Right lobe of liver (tissue), 6 donors: ENCODE measurements at regions not wholly inside any gene's neighbourhood (a gene's known extent, or its start where the extent isn't known, plus 50 kb on each side); places are given as distances from the start of the nearest gene placed in this dataset.

Source experiments
- ATAC-seq, 4 donors: fragments of 200-7000 bp; cut with Tn5 transposase; one replicate each; pipeline ENCODE4 v1.9.1; 2020; ENCODE audit warnings: mild to moderate bottlenecking in 4 of 4, moderate library complexity in 4 of 4
- DNase-seq, 3 donors: peaks; one replicate each; pipeline ENCODE4 v3.0.0-alpha.2; 2020
- H3K27ac ChIP-seq, 3 donors: fragments of 200-600 bp; one replicate each; pipeline ENCODE4 v1.8.0; 2022
- H3K27me3 ChIP-seq, 2 donors: fragments of 200-600 bp; one replicate each; pipeline ENCODE4 v1.8.0; 2022
- H3K36me3 ChIP-seq, 4 donors: fragments of 200-600 bp; sonication (generic) in 1 of 4; one replicate each; pipeline versions ENCODE4 v1.5.1 to v1.8.0; 2017 to 2022; ENCODE audit warnings: control low read depth in 1 of 4
- H3K4me1 ChIP-seq, 4 donors: fragments of 200-600 bp; sonication (generic) in 1 of 4; one replicate each; pipeline versions ENCODE4 v1.5.1 to v1.8.0; 2017 to 2022; ENCODE audit warnings: control low read depth in 1 of 4
- H3K4me3 ChIP-seq, 3 donors: fragments of 200-600 bp; one replicate each; pipeline ENCODE4 v1.8.0; 2022
- H3K9me3 ChIP-seq, 4 donors: fragments of 200-600 bp; sonication (generic) in 1 of 4; one replicate each; pipeline versions ENCODE4 v1.5.1 to v1.8.0; 2017 to 2022; ENCODE audit warnings: control low read depth in 1 of 4
- CTCF ChIP-seq, 4 donors: fragments of 200-600 bp in 3 of 4; fragments of 450-650 bp in 1 of 4; IDR thresholded peaks; one replicate each; pipeline versions ENCODE4 v1.5.1 to v1.8.0; 2016 to 2022; ENCODE audit warnings: antibody characterized with exemption in 4 of 4, mild to moderate bottlenecking in 2 of 4
- POLR2A ChIP-seq: fragments of 450-650 bp; IDR thresholded peaks from one replicate; pipeline ENCODE4 v1.6.1; 2017; ENCODE audit warnings: antibody characterized with exemption, mild to moderate bottlenecking
- WGBS: methylation state at CpG from one replicate; pipeline ENCODE4 v1.1.6; 2018; ENCODE audit warnings: low coverage, low lambda C conversion rate; ENCODE audit not compliant: insufficient coverage; ENCODE audit errors: missing lambda C conversion rate; 5-methylcytosine and 5-hydroxymethylcytosine counted together
- intact Hi-C, 2 donors: fragments of 100-400 bp; cut with DNase I; formaldehyde crosslinking; loops; one replicate each; pipeline versions ENCODE4 v1.11.2 to v1.14.1; 2022
- donor health status: DM: no; HTN: yes; CAD: no.
- donor health status: DM: no; HTN: no; CAD: no.
- donor health status: DM: no; HTN: no; CAD: no.
- donor health status: DM: no; HTN: yes; CAD: no.
- donor health status: DM: no; HTN: yes; CAD: no.

GRCh38 chr15:95440712-95441111 is 889.8 kb upstream of the NR2F2 start:
- H3K36me3 ChIP-seq, result no peaks in the 10 kb centered on the region
- no peak overlapping the region for H3K4me3 ChIP-seq
- peak overlapping the region in 1 of 3 donors; percentile 8 for H3K27ac ChIP-seq
- no peaks in the 10 kb centered on the region for H3K9me3 ChIP-seq
- no peaks in the 10 kb centered on the region for H3K27me3 ChIP-seq
- H3K4me1 ChIP-seq, result no peaks in the 10 kb centered on the region
- intact Hi-C loops, result no loop called here
- no peak for TF ChIP-seq CTCF (IDR thresholded peaks at IDR 0.05)
- TF ChIP-seq POLR2A, result no peak
- ATAC-seq (no peak), DNase-seq (peak in 1 of 3 donors; percentile 45)
- WGBS, result 47% methylated on average over 6 of the region's 6 CpGs

- no peak for DNase-seq
- Histone ChIP-seq H3K36me3 (no peaks in the 10 kb centered on the region), H3K27me3 (no peaks in the 10 kb centered on the region), H3K27ac (no peak overlapping the region), H3K4me3 (no peak overlapping the region), H3K9me3 (no peaks in the 10 kb centered on the region), H3K4me1 (no peaks in the 10 kb centered on the region)
- WGBS, result 63% methylated on average over 6 of the region's 7 CpGs
- peak in 1 of 4 donors; percentile 17 for ATAC-seq
- TF ChIP-seq POLR2A (no peak), CTCF (IDR thresholded peaks at IDR 0.05) (no peak)
- intact Hi-C loops, result no loop called here
Observed at GRCh38 chr15:95442107-95442719, 888.3 kb upstream of the NR2F2 start.

GRCh38 chr15:95444860-95445259 is 885.6 kb upstream of the NR2F2 start:
- TF ChIP-seq CTCF (IDR thresholded peaks at IDR 0.05) (no peak), POLR2A (no peak)
- WGBS, result 69% methylated on average over 4 of the region's 4 CpGs
- no peak for ATAC-seq
- Histone ChIP-seq H3K4me1 (no peaks in the 10 kb centered on the region), H3K27me3 (no peaks in the 10 kb centered on the region), H3K27ac (no peak overlapping the region), H3K4me3 (no peak overlapping the region), H3K9me3 (no peaks in the 10 kb centered on the region), H3K36me3 (no peaks in the 10 kb centered on the region)
- intact Hi-C loops, result no loop called here
- DNase-seq, result no peak

- intact Hi-C loops, result no loop called here
- peak in 3 of 4 donors; percentile 16 to 42 (median 38) for ATAC-seq
Observed at GRCh38 chr15:95446854-95447253, 883.6 kb upstream of the NR2F2 start.

More at GRCh38 chr15:95446854-95447253, 883.6 kb upstream of the NR2F2 start:
- no peak overlapping the region for H3K27ac ChIP-seq
- no peak overlapping the region for H3K4me3 ChIP-seq
- TF ChIP-seq CTCF (IDR thresholded peaks at IDR 0.05), result no peak
- no peak for TF ChIP-seq POLR2A
- H3K36me3 ChIP-seq, result no peaks in the 10 kb centered on the region
- 15% methylated on average over 2 of the region's 2 CpGs for WGBS
- no peaks in the 10 kb centered on the region for H3K9me3 ChIP-seq
- no peaks in the 10 kb centered on the region for H3K27me3 ChIP-seq
- DNase-seq, result no peak
- no peaks in the 10 kb centered on the region for H3K4me1 ChIP-seq
